Activated CD8-positive, alpha-beta T cell treated with anti-CD3 and anti-CD28 coated beads, Interleukin-2, amount 10 ng/mL, durations not matched to agents 7 days and 5 days (primary cell): ENCODE measurements at regions not wholly inside any gene's neighbourhood (a gene's known extent, or its start where the extent isn't known, plus 50 kb on each side); places are given as distances from the start of the nearest gene placed in this dataset.

Experiments used
- ATAC-seq: fragments of 150-1000 bp; cut with Tn5 transposase; one replicate; pipeline ENCODE4 v1.10.0; 2021; ENCODE audit warnings: moderate library complexity
- CTCF ChIA-PET: fragments of 350-600 bp; sonication (Branson Sonifier 250); formaldehyde crosslinking; loops from one replicate; lab custom pipeline; 2021; ENCODE audit warnings: antibody characterized with exemption; lab: Charles Lee
- POLR2A ChIA-PET: fragments of 350-600 bp; sonication (Branson Sonifier 250); formaldehyde crosslinking; loops from one replicate; lab custom pipeline; 2021; ENCODE audit warnings: antibody characterized with exemption; lab: Charles Lee
- DNase-seq: peaks from one replicate; pipeline ENCODE4 v3.0.0-alpha.2; 2020
- H3K27ac Mint-ChIP-seq: one replicate; pipeline ENCODE4 v1.8.0; 2021; ENCODE audit warnings: mild to moderate bottlenecking, mixed read lengths
- H3K27me3 Mint-ChIP-seq: one replicate; pipeline ENCODE4 v1.8.0; 2021; ENCODE audit warnings: low read depth, mixed read lengths
- H3K36me3 Mint-ChIP-seq: one replicate; pipeline ENCODE4 v1.8.0; 2021; ENCODE audit warnings: low read depth, mixed read lengths
- H3K4me1 Mint-ChIP-seq: one replicate; pipeline ENCODE4 v1.8.0; 2021; ENCODE audit warnings: low read depth, mixed read lengths
- H3K4me3 Mint-ChIP-seq: one replicate; pipeline ENCODE4 v1.8.0; 2021; ENCODE audit warnings: mild to moderate bottlenecking, mixed read lengths
- H3K9me3 Mint-ChIP-seq: one replicate; pipeline ENCODE4 v1.8.0; 2022; ENCODE audit warnings: mixed read lengths; ENCODE audit not compliant: insufficient read depth

GRCh38 chr6:130276507-130276906, 53.8 kb upstream of the SAMD3 start:
- Mint-ChIP-seq H3K27me3 (no peaks in the 10 kb centered on the region), H3K9me3 (peaks cover 54% of the 10 kb centered on the region), H3K27ac (peak overlapping the region; percentile 57), H3K4me1 (no peaks in the 10 kb centered on the region), H3K36me3 (peaks cover 26% of the 10 kb centered on the region), H3K4me3 (no peak overlapping the region)
- ChIA-PET CTCF (interaction anchor here (1.0 kb wide), 1 partner anchor 46 kb away, joined by 3 read pairs; no protein-coding TSS in a partner anchor), POLR2A (no interaction called here)
- no peak for DNase-seq
- ATAC-seq, result no peak

GRCh38 chr6:130274007-130274406, 51.3 kb upstream of the SAMD3 start:
- peaks cover 31% of the 10 kb centered on the region for H3K36me3 Mint-ChIP-seq
- H3K27me3 Mint-ChIP-seq, result no peaks in the 10 kb centered on the region
- POLR2A ChIA-PET, result no interaction called here

More at GRCh38 chr6:130274007-130274406, 51.3 kb upstream of the SAMD3 start:
- DNase-seq (no peak), ATAC-seq (no peak)
- Mint-ChIP-seq H3K9me3 (peaks cover 59% of the 10 kb centered on the region), H3K27ac (no peak overlapping the region), H3K4me3 (no peak overlapping the region), H3K4me1 (no peaks in the 10 kb centered on the region)
- CTCF ChIA-PET, result interaction anchor here (1.3 kb wide), 1 partner anchor 8 kb away, joined by 4 read pairs; no protein-coding TSS in a partner anchor
